ENCODE measurements at regions not wholly inside any gene's neighbourhood (a gene's known extent, or its start where the extent isn't known, plus 50 kb on each side); places are given as distances from the start of the nearest gene placed in this dataset.

- TF ChIP-seq, protein P1, sequence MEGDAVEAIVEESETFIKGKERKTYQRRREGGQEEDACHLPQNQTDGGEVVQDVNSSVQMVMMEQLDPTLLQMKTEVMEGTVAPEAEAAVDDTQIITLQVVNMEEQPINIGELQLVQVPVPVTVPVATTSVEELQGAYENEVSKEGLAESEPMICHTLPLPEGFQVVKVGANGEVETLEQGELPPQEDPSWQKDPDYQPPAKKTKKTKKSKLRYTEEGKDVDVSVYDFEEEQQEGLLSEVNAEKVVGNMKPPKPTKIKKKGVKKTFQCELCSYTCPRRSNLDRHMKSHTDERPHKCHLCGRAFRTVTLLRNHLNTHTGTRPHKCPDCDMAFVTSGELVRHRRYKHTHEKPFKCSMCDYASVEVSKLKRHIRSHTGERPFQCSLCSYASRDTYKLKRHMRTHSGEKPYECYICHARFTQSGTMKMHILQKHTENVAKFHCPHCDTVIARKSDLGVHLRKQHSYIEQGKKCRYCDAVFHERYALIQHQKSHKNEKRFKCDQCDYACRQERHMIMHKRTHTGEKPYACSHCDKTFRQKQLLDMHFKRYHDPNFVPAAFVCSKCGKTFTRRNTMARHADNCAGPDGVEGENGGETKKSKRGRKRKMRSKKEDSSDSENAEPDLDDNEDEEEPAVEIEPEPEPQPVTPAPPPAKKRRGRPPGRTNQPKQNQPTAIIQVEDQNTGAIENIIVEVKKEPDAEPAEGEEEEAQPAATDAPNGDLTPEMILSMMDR (IDR thresholded peaks at IDR 0.05; ENCODE audit: insufficient read depth, missing control alignments) = no peak
- DNase-seq (ENCODE audit: insufficient read length, low spot score) = no peak
- no peak for FAIRE-seq
These were observed 72.6 kb upstream of the BRINP1 start for GRCh38 chr9:119441832-119442231.

- DNase-seq (ENCODE audit: insufficient read length, low spot score) (no peak), FAIRE-seq (no peak)
- TF ChIP-seq, protein P1 (IDR thresholded peaks at IDR 0.05; ENCODE audit: insufficient read depth, missing control alignments) = no peak
These were observed 72.1 kb upstream of the BRINP1 start for GRCh38 chr9:119441338-119441737.

DNA sequence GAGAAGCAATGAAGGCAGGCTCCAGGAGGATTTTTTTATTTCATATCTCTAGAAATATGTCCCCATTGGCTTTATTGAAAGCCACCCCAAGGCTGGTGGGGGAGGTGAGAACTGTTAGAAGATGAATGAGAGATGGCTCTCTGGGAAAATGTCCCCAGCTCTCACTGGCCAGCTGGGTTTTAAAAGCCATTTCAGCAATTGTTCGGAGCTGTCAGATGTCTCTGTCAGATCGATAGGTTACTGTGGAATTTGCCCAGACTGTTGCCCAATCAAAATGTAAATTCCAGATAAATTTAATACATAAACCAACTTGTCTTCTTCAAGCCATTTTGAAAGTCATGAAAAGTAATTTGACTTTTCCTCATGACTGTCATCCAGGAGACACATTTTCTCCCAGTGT is 67.0 kb upstream of the BRINP1 start:
- DNase-seq (ENCODE audit: insufficient read length, low spot score) = no peak
- FAIRE-seq = no peak
- TF ChIP-seq, protein P1 (IDR thresholded peaks at IDR 0.05; ENCODE audit: insufficient read depth, missing control alignments) = no peak

- FAIRE-seq (no peak), DNase-seq (ENCODE audit: insufficient read length, low spot score) (no peak)
These were observed 65.8 kb upstream of the BRINP1 start for GRCh38 chr9:119435076-119435475.

GRCh38 chr9:119432428-119432827 is 63.2 kb upstream of the BRINP1 start:
- TF ChIP-seq, protein P1 (IDR thresholded peaks at IDR 0.05; ENCODE audit: insufficient read depth, missing control alignments) = no peak
- FAIRE-seq (no peak), DNase-seq (ENCODE audit: insufficient read length, low spot score) (no peak)

More at GRCh38 chr9:119435076-119435475, 65.8 kb upstream of the BRINP1 start:
- TF ChIP-seq, protein P1 (IDR thresholded peaks at IDR 0.05; ENCODE audit: insufficient read depth, missing control alignments) = no peak

DNA sequence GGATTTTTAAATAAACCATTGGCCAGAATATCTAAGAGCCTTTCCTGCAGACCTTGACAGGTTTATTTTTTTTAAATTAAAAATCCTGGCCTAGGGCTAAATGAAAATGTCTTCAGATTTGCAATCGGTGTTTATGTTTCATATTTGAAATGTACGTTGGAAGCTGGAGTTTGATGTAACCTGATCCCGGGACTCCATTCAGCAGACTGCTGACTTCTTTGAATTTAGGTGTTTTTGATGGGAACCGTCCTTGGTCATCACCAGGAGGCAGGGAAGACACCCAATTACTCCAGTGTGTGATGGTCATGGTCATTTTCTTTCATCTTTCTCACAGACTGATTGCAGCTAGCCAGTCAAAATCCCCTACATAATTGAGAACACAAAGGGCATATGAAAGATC is 60.1 kb upstream of the BRINP1 start:
- TF ChIP-seq, protein P1 (IDR thresholded peaks at IDR 0.05; ENCODE audit: insufficient read depth, missing control alignments) = no peak
- no peak for DNase-seq (ENCODE audit: insufficient read length, low spot score)
- FAIRE-seq = no peak

GRCh38 chr9:119420231-119420630 is 51.0 kb upstream of the BRINP1 start:
- TF ChIP-seq, protein P1 (IDR thresholded peaks at IDR 0.05; ENCODE audit: insufficient read depth, missing control alignments) = no peak
- DNase-seq (ENCODE audit: insufficient read length, low spot score) (no peak), FAIRE-seq (no peak)

Measured in D721Med (cell line).